Caco-2 (cell line): ENCODE measurements at regions not wholly inside any gene's neighbourhood (a gene's known extent, or its start where the extent isn't known, plus 50 kb on each side); places are given as distances from the start of the nearest gene placed in this dataset.

Source experiments
- BruUV-seq: library from RNA; stranded (reverse); fragments of 400-500 nt; replicated peaks from 2 replicates; lab custom pipeline; 2021; lab: Mats Ljungman, UMichigan
- CTCF ChIA-PET: fragments of 300-600 bp; sonication (Branson Sonifier 250); formaldehyde crosslinking; loops from one replicate; lab custom pipeline; 2022; ENCODE audit warnings: antibody characterized with exemption; lab: Charles Lee
- POLR2A ChIA-PET: fragments of 300-600 bp; sonication (Branson Sonifier 250); formaldehyde crosslinking; loops from one replicate; lab custom pipeline; 2022; ENCODE audit warnings: antibody characterized with exemption; lab: Charles Lee
- DNase-seq, 2 experiments: peaks; one replicate each; pipeline versions ENCODE4 v3.0.0 to v3.0.0-alpha.2; 2020 to 2022
- H3K27me3 ChIP-seq: replicated peaks from 2 replicates; pipeline ENCODE4 v1.6.0; 2011; ENCODE audit warnings: low read length; ENCODE audit not compliant: control insufficient read depth, insufficient read depth
- H3K36me3 ChIP-seq: 2 replicates; pipeline ENCODE4 v1.5.1; 2011; ENCODE audit warnings: low read length; ENCODE audit not compliant: control insufficient read depth, insufficient read depth
- H3K4me1 ChIP-seq: fragments of 250-450 bp; sonication (Bioruptor Pico); 2 replicates; pipeline ENCODE4 v1.5.1; 2020; ENCODE audit warnings: mild to moderate bottlenecking
- H3K4me3 ChIP-seq: 2 replicates; pipeline ENCODE4 v1.5.1; 2011; ENCODE audit warnings: low read depth, mild to moderate bottlenecking, control low read depth, low read length
- H3K9me3 ChIP-seq: fragments of 250-450 bp; sonication (Bioruptor Pico); 2 replicates; pipeline ENCODE4 v1.5.1; 2020; ENCODE audit warnings: mild to moderate bottlenecking, moderate library complexity
- H3K27ac Mint-ChIP-seq: one replicate; pipeline ENCODE4 v1.8.0; 2022; ENCODE audit warnings: mixed read lengths; ENCODE audit not compliant: unreplicated experiment
- H3K27me3 Mint-ChIP-seq: one replicate; pipeline ENCODE4 v1.8.0; 2022; ENCODE audit warnings: mixed read lengths; ENCODE audit not compliant: insufficient read depth, unreplicated experiment
- H3K36me3 Mint-ChIP-seq: one replicate; pipeline ENCODE4 v1.8.0; 2022; ENCODE audit warnings: mild to moderate bottlenecking, mixed read lengths; ENCODE audit not compliant: insufficient read depth, unreplicated experiment
- H3K4me1 Mint-ChIP-seq: one replicate; pipeline ENCODE4 v1.8.0; 2022; ENCODE audit warnings: low read depth, mixed read lengths; ENCODE audit not compliant: unreplicated experiment
- H3K4me3 Mint-ChIP-seq: one replicate; pipeline ENCODE4 v1.8.0; 2022; ENCODE audit warnings: mild to moderate bottlenecking, moderate library complexity, mixed read lengths; ENCODE audit not compliant: unreplicated experiment
- H3K9me3 Mint-ChIP-seq: one replicate; pipeline ENCODE4 v1.8.0; 2022; ENCODE audit warnings: mixed read lengths; ENCODE audit not compliant: unreplicated experiment
- intact Hi-C: fragments of 100-400 bp; cut with micrococcal nuclease; formaldehyde crosslinking; loops from one replicate; pipeline ENCODE4 v1.10.0; 2022; ENCODE audit not compliant: unreplicated experiment
- TF ChIP-seq, protein P1 (sequence below), 2 experiments: fragments of 200-600 bp in 1 of 2; IDR thresholded peaks; 1 replicate in 1 of 2; 2 replicates in 1 of 2; pipeline versions ENCODE4 v1.5.1 to v1.8.0; 2011 to 2022; ENCODE audit warnings: antibody characterized with exemption in 1 of 2, control low read depth in 1 of 2, inconsistent platforms in 1 of 2, low read depth in 1 of 2, low read length in 1 of 2, mild to moderate bottlenecking in 1 of 2, moderate library complexity in 1 of 2; ENCODE audit not compliant: insufficient read depth in 1 of 2, severe bottlenecking in 1 of 2, unreplicated experiment in 1 of 2

DNA sequence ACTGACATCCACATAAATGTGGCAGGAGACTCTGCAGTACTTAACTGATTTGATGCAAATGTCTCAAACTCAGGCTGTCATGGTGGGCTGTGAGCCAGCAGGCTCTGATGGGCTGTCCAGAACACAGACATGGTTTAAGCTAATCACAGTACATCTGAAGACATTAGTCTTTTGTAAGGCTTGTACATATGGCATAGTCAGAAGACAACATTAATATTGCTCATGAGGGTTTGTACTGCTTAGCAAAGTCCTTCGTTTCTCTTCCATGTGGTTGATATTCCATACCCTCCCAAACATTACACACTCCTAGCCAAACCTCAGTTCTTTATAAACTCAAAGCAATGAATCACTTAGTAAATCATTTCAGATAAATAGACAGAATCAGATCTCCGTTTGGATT, 330.6 kb downstream of the RND3 start:
- H3K27ac Mint-ChIP-seq, result no peak overlapping the region
- no peak overlapping the region for H3K4me3 ChIP-seq
- no peaks in the 10 kb centered on the region for H3K4me1 Mint-ChIP-seq
- no TSS peak for BruUV-seq
- no peak for DNase-seq
- TF ChIP-seq, protein P1, sequence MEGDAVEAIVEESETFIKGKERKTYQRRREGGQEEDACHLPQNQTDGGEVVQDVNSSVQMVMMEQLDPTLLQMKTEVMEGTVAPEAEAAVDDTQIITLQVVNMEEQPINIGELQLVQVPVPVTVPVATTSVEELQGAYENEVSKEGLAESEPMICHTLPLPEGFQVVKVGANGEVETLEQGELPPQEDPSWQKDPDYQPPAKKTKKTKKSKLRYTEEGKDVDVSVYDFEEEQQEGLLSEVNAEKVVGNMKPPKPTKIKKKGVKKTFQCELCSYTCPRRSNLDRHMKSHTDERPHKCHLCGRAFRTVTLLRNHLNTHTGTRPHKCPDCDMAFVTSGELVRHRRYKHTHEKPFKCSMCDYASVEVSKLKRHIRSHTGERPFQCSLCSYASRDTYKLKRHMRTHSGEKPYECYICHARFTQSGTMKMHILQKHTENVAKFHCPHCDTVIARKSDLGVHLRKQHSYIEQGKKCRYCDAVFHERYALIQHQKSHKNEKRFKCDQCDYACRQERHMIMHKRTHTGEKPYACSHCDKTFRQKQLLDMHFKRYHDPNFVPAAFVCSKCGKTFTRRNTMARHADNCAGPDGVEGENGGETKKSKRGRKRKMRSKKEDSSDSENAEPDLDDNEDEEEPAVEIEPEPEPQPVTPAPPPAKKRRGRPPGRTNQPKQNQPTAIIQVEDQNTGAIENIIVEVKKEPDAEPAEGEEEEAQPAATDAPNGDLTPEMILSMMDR (IDR thresholded peaks at IDR 0.05; ENCODE audit: insufficient read depth in 1 of 2, low read depth in 1 of 2, low read length in 1 of 2, severe bottlenecking in 1 of 2, unreplicated experiment in 1 of 2), result no peak
- no peaks in the 10 kb centered on the region for H3K9me3 ChIP-seq
- H3K9me3 Mint-ChIP-seq, result no peaks in the 10 kb centered on the region
- H3K4me3 Mint-ChIP-seq, result no peak overlapping the region
- no peaks in the 10 kb centered on the region for H3K36me3 Mint-ChIP-seq
- CTCF ChIA-PET, result no interaction called here
- intact Hi-C loops, result no loop called here
- POLR2A ChIA-PET, result no interaction called here
- no peaks in the 10 kb centered on the region for H3K4me1 ChIP-seq
- H3K27me3 Mint-ChIP-seq, result no peaks in the 10 kb centered on the region
- H3K27me3 ChIP-seq, result no peaks in the 10 kb centered on the region
- no peaks in the 10 kb centered on the region for H3K36me3 ChIP-seq

DNA sequence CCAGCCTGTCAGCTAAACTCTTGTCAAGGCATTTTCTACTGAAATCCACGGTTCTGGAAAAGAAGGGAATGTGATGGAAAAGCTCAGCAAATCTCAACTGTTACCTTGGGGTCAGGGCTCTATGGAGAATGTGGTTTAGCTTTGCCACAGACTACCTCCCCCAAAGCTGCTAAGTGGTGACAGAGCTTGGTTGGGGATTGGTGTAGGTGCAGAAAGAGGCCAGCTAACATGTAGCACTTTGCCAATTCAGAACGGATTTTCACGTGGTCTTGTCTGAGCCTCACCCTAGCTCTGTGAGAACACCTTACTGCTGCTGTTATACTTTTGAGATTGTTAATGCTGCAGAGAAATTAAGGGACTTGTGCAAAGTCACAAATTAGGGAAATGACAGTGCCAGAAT, 331.1 kb downstream of the RND3 start:
- CTCF ChIA-PET, result no interaction called here
- H3K27me3 ChIP-seq, result no peaks in the 10 kb centered on the region
- H3K4me3 ChIP-seq, result no peak overlapping the region
- no TSS peak for BruUV-seq
- Mint-ChIP-seq H3K9me3 (no peaks in the 10 kb centered on the region), H3K4me1 (no peaks in the 10 kb centered on the region), H3K4me3 (no peak overlapping the region), H3K27ac (no peak overlapping the region), H3K36me3 (no peaks in the 10 kb centered on the region), H3K27me3 (no peaks in the 10 kb centered on the region)
- intact Hi-C loops, result no loop called here
- no peaks in the 10 kb centered on the region for H3K9me3 ChIP-seq
- no peak for DNase-seq
- H3K36me3 ChIP-seq, result no peaks in the 10 kb centered on the region
- TF ChIP-seq, protein P1 (IDR thresholded peaks at IDR 0.05; ENCODE audit: insufficient read depth in 1 of 2, low read depth in 1 of 2, low read length in 1 of 2, severe bottlenecking in 1 of 2, unreplicated experiment in 1 of 2), result no peak
- H3K4me1 ChIP-seq, result no peaks in the 10 kb centered on the region
- POLR2A ChIA-PET, result no interaction called here

DNA sequence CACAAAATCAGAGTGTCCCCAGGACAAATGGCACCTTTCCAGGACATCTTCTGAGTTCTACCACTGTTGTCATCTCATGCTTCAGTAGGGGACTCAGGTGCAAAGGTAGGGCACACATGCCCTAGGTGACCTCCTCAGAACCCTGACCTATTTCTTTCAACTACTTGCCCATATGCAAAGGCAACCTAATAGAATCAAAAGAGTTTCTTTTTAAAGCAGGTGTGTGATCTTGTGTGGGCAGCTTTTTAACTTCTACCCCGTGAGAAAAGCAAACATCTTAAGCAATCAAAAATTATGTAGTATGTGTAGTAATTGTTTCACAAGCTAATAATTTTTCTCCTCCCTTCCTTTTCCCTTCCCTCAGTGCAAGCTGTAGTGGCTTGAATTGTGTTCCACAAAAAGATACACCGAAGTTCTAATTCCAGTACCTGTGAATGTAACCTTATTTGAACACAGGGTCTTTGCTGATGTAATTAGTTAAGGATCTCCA, 333.1 kb downstream of the RND3 start:
- no peak overlapping the region for H3K4me3 ChIP-seq
- H3K4me1 Mint-ChIP-seq, result no peaks in the 10 kb centered on the region
- no TSS peak for BruUV-seq
- no peaks in the 10 kb centered on the region for H3K36me3 Mint-ChIP-seq
- no peaks in the 10 kb centered on the region for H3K27me3 Mint-ChIP-seq
- ChIA-PET CTCF (no interaction called here), POLR2A (no interaction called here)
- H3K9me3 Mint-ChIP-seq, result no peaks in the 10 kb centered on the region
- no peak overlapping the region for H3K27ac Mint-ChIP-seq
- TF ChIP-seq, protein P1 (IDR thresholded peaks at IDR 0.05; ENCODE audit: insufficient read depth in 1 of 2, low read depth in 1 of 2, low read length in 1 of 2, severe bottlenecking in 1 of 2, unreplicated experiment in 1 of 2), result no peak
- no peak overlapping the region for H3K4me3 Mint-ChIP-seq
- no peaks in the 10 kb centered on the region for H3K9me3 ChIP-seq
- H3K27me3 ChIP-seq, result no peaks in the 10 kb centered on the region
- H3K36me3 ChIP-seq, result no peaks in the 10 kb centered on the region
- intact Hi-C loops, result no loop called here
- no peak for DNase-seq
- no peaks in the 10 kb centered on the region for H3K4me1 ChIP-seq
